Right kidney (tissue), 1 donor: ENCODE measurements at regions not wholly inside any gene's neighbourhood (a gene's known extent, or its start where the extent isn't known, plus 50 kb on each side); places are given as distances from the start of the nearest gene placed in this dataset.

ENCODE experiments used
- DNase-seq: peaks from one replicate; pipeline ENCODE4 v3.0.0-alpha.2; 2016

GRCh38 chr13:90995001-90995400, 352.5 kb upstream of the MIR17HG start:
- DNase-seq = no peak

GRCh38 chr13:90995614-90996013, 351.9 kb upstream of the MIR17HG start:
- DNase-seq = no peak

GRCh38 chr13:90997951-90998350, 349.5 kb upstream of the MIR17HG start:
- DNase-seq = no peak

GRCh38 chr13:90999401-90999800, 348.1 kb upstream of the MIR17HG start:
- no peak for DNase-seq

- no peak for DNase-seq
Observed at GRCh38 chr13:91001371-91001770, 346.1 kb upstream of the MIR17HG start.

GRCh38 chr13:91014696-91015095, 332.8 kb upstream of the MIR17HG start:
- no peak for DNase-seq

- peak; percentile 3 for DNase-seq
Observed at GRCh38 chr13:91017031-91017668, 330.3 kb upstream of the MIR17HG start.

- no peak for DNase-seq
Observed at GRCh38 chr13:91017669-91018053, 329.8 kb upstream of the MIR17HG start.

- no peak for DNase-seq
Observed at GRCh38 chr13:91020461-91021034, 326.9 kb upstream of the MIR17HG start.

GRCh38 chr13:91024157-91024792, 323.2 kb upstream of the MIR17HG start:
- no peak for DNase-seq

GRCh38 chr13:91025442-91025841, 322.0 kb upstream of the MIR17HG start:
- DNase-seq = no peak

GRCh38 chr13:91031508-91031907, 316.0 kb upstream of the MIR17HG start:
- no peak for DNase-seq

- no peak for DNase-seq
Observed at GRCh38 chr13:91032104-91032503, 315.4 kb upstream of the MIR17HG start.

- DNase-seq = no peak
Observed at GRCh38 chr13:91036886-91037285, 310.6 kb upstream of the MIR17HG start.

- no peak for DNase-seq
Observed at GRCh38 chr13:91042870-91043269, 304.6 kb upstream of the MIR17HG start.

GRCh38 chr13:91045351-91046034, 302.0 kb upstream of the MIR17HG start:
- no peak for DNase-seq

- DNase-seq = no peak
Observed at GRCh38 chr13:91046715-91047327, 300.7 kb upstream of the MIR17HG start.

GRCh38 chr13:91050970-91051369, 296.5 kb upstream of the MIR17HG start:
- DNase-seq = no peak

GRCh38 chr13:91052876-91053275, 294.6 kb upstream of the MIR17HG start:
- no peak for DNase-seq

- DNase-seq = no peak
Observed at GRCh38 chr13:91053318-91054065, 294.0 kb upstream of the MIR17HG start.

GRCh38 chr13:91054902-91055301, 292.6 kb upstream of the MIR17HG start:
- no peak for DNase-seq

GRCh38 chr13:91056746-91057145, 290.7 kb upstream of the MIR17HG start:
- no peak for DNase-seq
